Vagina (tissue), 2 donors: ENCODE measurements at regions not wholly inside any gene's neighbourhood (a gene's known extent, or its start where the extent isn't known, plus 50 kb on each side); places are given as distances from the start of the nearest gene placed in this dataset.
"Not testable (repeated sequence)": the region's sequence is repeated elsewhere in the genome, so short reads cannot be mapped to it uniquely, and the experiment has no call there.

Source experiments
- CTCF ChIP-seq, 3 experiments: fragments of 450-650 bp in 2 of 3; fragments of 200-600 bp in 1 of 3; sonication (generic) in 1 of 3; IDR thresholded peaks; one replicate each; pipeline ENCODE4 v1.5.1; 2017 to 2019; ENCODE audit warnings: antibody characterized with exemption in 3 of 3, mild to moderate bottlenecking in 2 of 3, moderate library complexity in 2 of 3
- POLR2AphosphoS5 ChIP-seq, 2 donors: sonication (generic); formaldehyde crosslinking; IDR thresholded peaks; one replicate each; pipeline ENCODE4 v1.9.0; 2017; ENCODE audit warnings: antibody characterized with exemption in 2 of 2, mild to moderate bottlenecking in 2 of 2, low read depth in 1 of 2; ENCODE audit not compliant: insufficient read depth in 1 of 2

GRCh38 chr9:25045469-25045868 is 499.8 kb upstream of the IZUMO3 start:
- TF ChIP-seq CTCF (IDR thresholded peaks at IDR 0.05); POLR2AphosphoS5 (IDR thresholded peaks at IDR 0.05; ENCODE audit: insufficient read depth in 1 of 2, low read depth in 1 of 2): not testable (repeated sequence)
